Ovary (tissue), 7 donors: ENCODE measurements at regions not wholly inside any gene's neighbourhood (a gene's known extent, or its start where the extent isn't known, plus 50 kb on each side); places are given as distances from the start of the nearest gene placed in this dataset.

Source experiments
- DNase-seq, 5 donors: peaks; one replicate each; pipeline ENCODE4 v3.0.0-alpha.2; 2019 to 2020
- H3K27ac ChIP-seq, 2 donors: fragments of 200-600 bp; one replicate each; pipeline versions ENCODE4 v1.5.1 to v1.8.0; 2019 to 2022
- H3K27me3 ChIP-seq: fragments of 200-600 bp; one replicate; pipeline ENCODE4 v1.8.0; 2022
- H3K36me3 ChIP-seq: fragments of 200-600 bp; sonication (generic); one replicate; pipeline ENCODE4 v1.5.1; 2019
- H3K4me1 ChIP-seq: one replicate; pipeline ENCODE4 v1.8.1; 2013; ENCODE audit warnings: mild to moderate bottlenecking, moderate library complexity; ENCODE audit not compliant: insufficient read depth
- H3K4me3 ChIP-seq: fragments of 200-600 bp; sonication (generic); one replicate; pipeline ENCODE4 v1.5.1; 2017
- H3K9me3 ChIP-seq, 2 donors: fragments of 200-600 bp in 1 of 2; sonication (generic) in 1 of 2; one replicate each; pipeline versions ENCODE4 v1.5.1 to v1.8.1; 2013 to 2019; ENCODE audit warnings: mild to moderate bottlenecking in 1 of 2, moderate library complexity in 1 of 2
- EP300 ChIP-seq: sonication (generic); formaldehyde crosslinking; IDR thresholded peaks from one replicate; pipeline ENCODE4 v1.6.1; 2017; ENCODE audit warnings: antibody characterized with exemption
- POLR2A ChIP-seq: fragments of 450-650 bp; IDR thresholded peaks from one replicate; pipeline ENCODE4 v1.6.1; 2017; ENCODE audit warnings: antibody characterized with exemption, mild to moderate bottlenecking, moderate library complexity
- WGBS, 3 donors: extraction: QIAGEN DNeasy Blood & Tissue Kit in 1 of 3; methylation state at CpG; one replicate each; pipeline versions ENCODE4 v1.1.5 to v1.1.7; 2013 to 2017; 5-methylcytosine and 5-hydroxymethylcytosine counted together
- intact Hi-C, 4 donors: fragments of 100-400 bp; cut with DNase I; formaldehyde crosslinking; loops; one replicate each; pipeline versions ENCODE4 v1.11.0 to v1.15.1; 2022 to 2023
- TF ChIP-seq, protein P1 (sequence below), 3 donors: fragments of 450-650 bp in 2 of 3; fragments of 200-600 bp in 1 of 3; IDR thresholded peaks; one replicate each; pipeline versions ENCODE4 v1.5.1 to v1.8.0; 2016 to 2022; ENCODE audit warnings: antibody characterized with exemption in 3 of 3, mild to moderate bottlenecking in 1 of 3
- donor health status: DM: no; HTN: no; CAD: no; lungs with moderate emphysema.
- donor health status: DM: no; HTN: no; CAD: no.
- donor health status: Bipolar disorder and iron deficiency.
- donor health status: DM: no; HTN: no; CAD: no.
- donor health status: DM: yes; HTN: yes; CAD: no.

GRCh38 chr16:51305337-51305736 is 154.3 kb upstream of the SALL1 start:
- H3K27ac ChIP-seq, result no peak overlapping the region
- H3K27me3 ChIP-seq, result no peaks in the 10 kb centered on the region
- no peaks in the 10 kb centered on the region for H3K9me3 ChIP-seq
- no peaks in the 10 kb centered on the region for H3K36me3 ChIP-seq
- no peak overlapping the region for H3K4me3 ChIP-seq
- WGBS, 3 donors, result 82 to 94% (median 84%) methylated on average over 2 of the region's 2 CpGs
- intact Hi-C loops, result no loop called here
- no peak for DNase-seq
- H3K4me1 ChIP-seq, result no peaks in the 10 kb centered on the region
- TF ChIP-seq, protein P1, sequence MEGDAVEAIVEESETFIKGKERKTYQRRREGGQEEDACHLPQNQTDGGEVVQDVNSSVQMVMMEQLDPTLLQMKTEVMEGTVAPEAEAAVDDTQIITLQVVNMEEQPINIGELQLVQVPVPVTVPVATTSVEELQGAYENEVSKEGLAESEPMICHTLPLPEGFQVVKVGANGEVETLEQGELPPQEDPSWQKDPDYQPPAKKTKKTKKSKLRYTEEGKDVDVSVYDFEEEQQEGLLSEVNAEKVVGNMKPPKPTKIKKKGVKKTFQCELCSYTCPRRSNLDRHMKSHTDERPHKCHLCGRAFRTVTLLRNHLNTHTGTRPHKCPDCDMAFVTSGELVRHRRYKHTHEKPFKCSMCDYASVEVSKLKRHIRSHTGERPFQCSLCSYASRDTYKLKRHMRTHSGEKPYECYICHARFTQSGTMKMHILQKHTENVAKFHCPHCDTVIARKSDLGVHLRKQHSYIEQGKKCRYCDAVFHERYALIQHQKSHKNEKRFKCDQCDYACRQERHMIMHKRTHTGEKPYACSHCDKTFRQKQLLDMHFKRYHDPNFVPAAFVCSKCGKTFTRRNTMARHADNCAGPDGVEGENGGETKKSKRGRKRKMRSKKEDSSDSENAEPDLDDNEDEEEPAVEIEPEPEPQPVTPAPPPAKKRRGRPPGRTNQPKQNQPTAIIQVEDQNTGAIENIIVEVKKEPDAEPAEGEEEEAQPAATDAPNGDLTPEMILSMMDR (IDR thresholded peaks at IDR 0.05), result no peak
- no peak for TF ChIP-seq EP300
- no peak for TF ChIP-seq POLR2A

GRCh38 chr16:51302042-51302441 is 151.0 kb upstream of the SALL1 start:
- no peak overlapping the region for H3K27ac ChIP-seq
- H3K4me1 ChIP-seq, result no peaks in the 10 kb centered on the region
- H3K27me3 ChIP-seq, result no peaks in the 10 kb centered on the region
- no peak for DNase-seq
- 84 to 95% (median 85%) methylated on average over 1 of the region's 1 CpG for WGBS, 3 donors
- intact Hi-C loops, result no loop called here
- H3K36me3 ChIP-seq, result no peaks in the 10 kb centered on the region
- no peak overlapping the region for H3K4me3 ChIP-seq
- no peak for TF ChIP-seq EP300
- TF ChIP-seq, protein P1 (IDR thresholded peaks at IDR 0.05), result no peak
- TF ChIP-seq POLR2A, result no peak
- no peaks in the 10 kb centered on the region for H3K9me3 ChIP-seq

- Histone ChIP-seq H3K4me3 (no peak overlapping the region), H3K27ac (no peak overlapping the region), H3K36me3 (no peaks in the 10 kb centered on the region), H3K27me3 (no peaks in the 10 kb centered on the region), H3K9me3 (no peaks in the 10 kb centered on the region), H3K4me1 (no peaks in the 10 kb centered on the region)
- intact Hi-C loops, result no loop called here
- no peak for DNase-seq
- no peak for TF ChIP-seq EP300
- no peak for TF ChIP-seq POLR2A
- WGBS, 3 donors, result 91 to 97% (median 93%) methylated on average over 1 of the region's 1 CpG
These were observed 147.7 kb upstream of the SALL1 start for GRCh38 chr16:51298800-51299199.

- H3K36me3 ChIP-seq, result no peaks in the 10 kb centered on the region
- no peaks in the 10 kb centered on the region for H3K9me3 ChIP-seq
- no peak for TF ChIP-seq POLR2A
- TF ChIP-seq, protein P1 (IDR thresholded peaks at IDR 0.05), result no peak
- no peak for TF ChIP-seq EP300
- no peaks in the 10 kb centered on the region for H3K27me3 ChIP-seq
- 74 to 76% (median 74%) methylated on average over 4 of the region's 4 CpGs for WGBS, 3 donors
- no peaks in the 10 kb centered on the region for H3K4me1 ChIP-seq
- no peak for DNase-seq
- intact Hi-C loops, result no loop called here
- no peak overlapping the region for H3K4me3 ChIP-seq
- H3K27ac ChIP-seq, result no peak overlapping the region
These were observed 139.6 kb upstream of the SALL1 start for GRCh38 chr16:51290442-51291285.

DNA sequence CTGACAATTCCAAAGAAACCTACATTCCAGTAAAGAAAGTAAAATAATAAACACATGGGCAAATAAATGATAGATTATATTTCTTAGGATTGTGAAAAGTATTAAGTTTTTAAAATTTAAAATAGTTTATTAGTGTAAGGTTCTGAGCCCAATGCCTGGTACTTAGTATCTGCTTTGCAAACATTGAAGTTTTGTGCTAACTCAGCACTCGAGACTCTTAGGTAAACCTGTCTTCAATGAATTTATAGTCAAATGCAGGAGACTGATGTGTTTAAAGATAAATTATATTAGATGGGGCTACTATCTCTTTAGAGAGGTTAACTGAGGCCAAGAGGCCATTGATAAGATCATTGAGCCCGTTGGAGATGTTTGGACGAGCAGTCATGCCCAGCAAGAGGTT is 138.3 kb upstream of the SALL1 start:
- H3K4me1 ChIP-seq, result no peaks in the 10 kb centered on the region
- no peaks in the 10 kb centered on the region for H3K9me3 ChIP-seq
- 76 to 85% (median 80%) methylated on average over 3 of the region's 3 CpGs for WGBS, 3 donors
- no peaks in the 10 kb centered on the region for H3K36me3 ChIP-seq
- no peaks in the 10 kb centered on the region for H3K27me3 ChIP-seq
- intact Hi-C loops, result no loop called here
- no peak overlapping the region for H3K4me3 ChIP-seq
- H3K27ac ChIP-seq, result no peak overlapping the region
- no peak for DNase-seq
- TF ChIP-seq EP300 (no peak), POLR2A (no peak)
- TF ChIP-seq, protein P1 (IDR thresholded peaks at IDR 0.05), result no peak
